K562 (cell line): ENCODE measurements at regions not wholly inside any gene's neighbourhood (a gene's known extent, or its start where the extent isn't known, plus 50 kb on each side); places are given as distances from the start of the nearest gene placed in this dataset.

Experiments used
- ATAC-seq: fragments of 200-7000 bp; cut with Tn5 transposase; 3 replicates; pipeline ENCODE4 v1.9.1; 2020; ENCODE audit warnings: moderate library complexity
- BruUV-seq: library from RNA; stranded (reverse); fragments of 400-500 nt; replicated peaks from 2 replicates; lab custom pipeline; 2021; lab: Mats Ljungman, UMichigan
- CTCF ChIA-PET: fragments of 300-600 bp; formaldehyde crosslinking; extraction: SDS; loops from one replicate; lab custom pipeline; 2021; ENCODE audit warnings: low intra/inter-chr PET ratio; lab: Yijun Ruan, JAX
- POLR2A ChIA-PET: fragments of 300-600, 350-650 bp; sonication (Branson Sonifier 250); formaldehyde crosslinking; extraction: SDS; loops from one replicate; lab custom pipeline; 2021; ENCODE audit warnings: antibody characterized with exemption, inconsistent platforms; lab: Yijun Ruan, JAX
- DNase-seq, 4 experiments: peaks; one replicate each; pipeline versions ENCODE4 v3.0.0 to v3.0.0-alpha.2; 2011 to 2018; ENCODE audit warnings: low spot score in 3 of 4, mixed read lengths in 3 of 4; ENCODE audit errors: extremely low read depth in 1 of 4
- FAIRE-seq: peaks from 2 replicates; lab custom pipeline; 2011; peaks lifted over from hg19 to GRCh38; lab: Jason Lieb, UNC
- H2AFZ ChIP-seq: 2 replicates; pipeline ENCODE4 v1.6.0; 2011; ENCODE audit warnings: low read depth, low read length, control low read depth, inconsistent platforms
- H3K27ac ChIP-seq: fragments of 200-600 bp; 3 replicates; pipeline ENCODE4 v1.8.0; 2011; ENCODE audit warnings: low read depth, mild to moderate bottlenecking, control low read depth, inconsistent platforms, low read length, moderate library complexity, mixed read lengths; ENCODE audit errors: extremely low read depth
- H3K27me3 ChIP-seq, 2 experiments: fragments of 300-600 bp in 1 of 2; 2 replicates in 1 of 2; 3 replicates in 1 of 2; pipeline versions ENCODE4 v1.6.0 to v1.8.0; 2011; ENCODE audit warnings: inconsistent platforms in 2 of 2, low read length in 2 of 2, mild to moderate bottlenecking in 1 of 2, mixed read lengths in 1 of 2, moderate library complexity in 1 of 2; ENCODE audit not compliant: control insufficient read depth in 2 of 2, insufficient read depth in 2 of 2
- H3K36me3 ChIP-seq: fragments of 300-600 bp; 3 replicates; pipeline ENCODE4 v1.8.0; 2011; ENCODE audit warnings: mild to moderate bottlenecking, low read length, inconsistent platforms; ENCODE audit not compliant: control insufficient read depth, insufficient read depth
- H3K4me1 ChIP-seq, 2 experiments: fragments of 200-600 bp in 1 of 2; replicated peaks in 1 of 2; 2 replicates in 1 of 2; 3 replicates in 1 of 2; pipeline versions ENCODE4 v1.5.1 to v1.8.0; 2011; ENCODE audit warnings: inconsistent platforms in 2 of 2, low read length in 2 of 2, mild to moderate bottlenecking in 1 of 2, mixed read lengths in 1 of 2, moderate library complexity in 1 of 2; ENCODE audit not compliant: control insufficient read depth in 2 of 2, insufficient read depth in 2 of 2
- H3K4me2 ChIP-seq: 2 replicates; pipeline ENCODE4 v1.6.1; 2011; ENCODE audit warnings: low read length, control low read depth, inconsistent platforms, mixed read lengths; ENCODE audit not compliant: insufficient read depth
- H3K4me3 ChIP-seq: fragments of 200-600 bp; sonication (generic), shearing (Covaris generic); 2 replicates; pipeline ENCODE4 v1.5.1; 2016; ENCODE audit warnings: control low read depth, inconsistent platforms
- H3K79me2 ChIP-seq: fragments of 200-600 bp; 3 replicates; pipeline ENCODE4 v1.8.0; 2011; ENCODE audit warnings: low read length, inconsistent platforms; ENCODE audit not compliant: control insufficient read depth, insufficient read depth
- H3K9ac ChIP-seq, 2 experiments: 2 replicates each; pipeline versions ENCODE4 v1.6.0 to v1.6.1; 2011; ENCODE audit warnings: low read depth in 2 of 2, low read length in 2 of 2, control low read depth in 1 of 2, inconsistent platforms in 1 of 2, mild to moderate bottlenecking in 1 of 2, mixed read lengths in 1 of 2; ENCODE audit not compliant: insufficient read depth in 1 of 2
- H3K9me1 ChIP-seq: one replicate; pipeline ENCODE4 v1.6.0; 2011; ENCODE audit warnings: inconsistent platforms, mild to moderate bottlenecking, low read length, moderate library complexity; ENCODE audit not compliant: control insufficient read depth, insufficient read depth
- H3K9me3 ChIP-seq: replicated peaks from 2 replicates; pipeline ENCODE4 v1.5.1; 2011; ENCODE audit warnings: low read depth, low read length, inconsistent platforms; ENCODE audit not compliant: control insufficient read depth, insufficient read depth
- H4K20me1 ChIP-seq: replicated peaks from 2 replicates; pipeline ENCODE4 v1.6.1; 2011; ENCODE audit warnings: low read length, inconsistent platforms, mixed read lengths; ENCODE audit not compliant: control insufficient read depth, insufficient read depth
- BMI1 ChIP-seq: fragments of 150-350 bp; IDR thresholded peaks from 2 replicates; pipeline ENCODE4 v1.6.1; 2014; ENCODE audit warnings: low read length
- CCAR2 ChIP-seq: fragments of 200-400 bp; formaldehyde crosslinking; IDR thresholded peaks from 2 replicates; pipeline ENCODE4 v1.6.1; 2017; ENCODE audit warnings: mild to moderate bottlenecking, low read depth, low read length
- CREB1 ChIP-seq, 2 experiments: sonication (generic) in 1 of 2; formaldehyde crosslinking in 1 of 2; IDR thresholded peaks; 2 replicates each; pipeline versions ENCODE4 v1.6.1 to v1.8.0; 2012 to 2022; ENCODE audit warnings: inconsistent platforms in 1 of 2, mild to moderate bottlenecking in 1 of 2, missing genetic modification reagents in 1 of 2, moderate library complexity in 1 of 2
- E2F4 ChIP-seq: sonication (generic); formaldehyde crosslinking; IDR thresholded peaks from 2 replicates; pipeline ENCODE4 v1.8.0; 2022; ENCODE audit warnings: mild to moderate bottlenecking, low read depth, missing genetic modification reagents
- GABPB1 ChIP-seq: sonication (generic); formaldehyde crosslinking; IDR thresholded peaks from 2 replicates; pipeline ENCODE4 v1.8.0; 2022; ENCODE audit warnings: mild to moderate bottlenecking, missing genetic modification reagents
- HNRNPL ChIP-seq: fragments of 200-400 bp; formaldehyde crosslinking; IDR thresholded peaks from 2 replicates; pipeline ENCODE4 v1.6.1; 2017; ENCODE audit warnings: low read depth, mild to moderate bottlenecking, low read length
- KHSRP ChIP-seq: fragments of 450-650 bp; IDR thresholded peaks from 2 replicates; pipeline ENCODE4 v1.6.1; 2017
- POLR2G ChIP-seq: fragments of 200-400 bp; formaldehyde crosslinking; IDR thresholded peaks from 2 replicates; pipeline ENCODE4 v1.6.1; 2017; ENCODE audit warnings: low read depth, mild to moderate bottlenecking, antibody characterized with exemption, low read length, moderate library complexity
- RUNX1 ChIP-seq: sonication (generic); IDR thresholded peaks from 2 replicates; pipeline ENCODE4 v1.6.1; 2016; ENCODE audit warnings: antibody characterized with exemption, low read depth
- SMARCB1 ChIP-seq: IDR thresholded peaks from 2 replicates; pipeline ENCODE4 v1.6.1; 2011; ENCODE audit warnings: improper control_type of control experiment, low read depth; ENCODE audit not compliant: insufficient read length
- THRAP3 ChIP-seq: fragments of 450-650 bp; IDR thresholded peaks from 2 replicates; pipeline ENCODE4 v1.6.1; 2016; ENCODE audit warnings: mild to moderate bottlenecking, inconsistent platforms, borderline replicate concordance
- XRCC5 ChIP-seq: fragments of 200-400 bp; formaldehyde crosslinking; IDR thresholded peaks from 2 replicates; pipeline ENCODE4 v1.6.1; 2017; ENCODE audit warnings: low read depth, mild to moderate bottlenecking, low read length
- ZBTB12 ChIP-seq: fragments of 250-450 bp; sonication (Bioruptor Pico); IDR thresholded peaks from 2 replicates; pipeline ENCODE4 v1.4.0; 2020
- ZNF121 ChIP-seq: sonication (generic); formaldehyde crosslinking; conservative IDR thresholded peaks from 2 replicates; pipeline ENCODE4 v1.8.0; 2022; ENCODE audit warnings: missing genetic modification reagents
- WGBS: fragments of 100-300 bp; shearing (Covaris generic); methylation state at CpG from one replicate; pipeline ENCODE4 v1.1.6; 2016; ENCODE audit warnings: low coverage, mixed read lengths; ENCODE audit not compliant: insufficient coverage; ENCODE audit errors: missing lambda C conversion rate; 5-methylcytosine and 5-hydroxymethylcytosine counted together
- in situ Hi-C: fragments of 300-500 bp; cut with MboI; formaldehyde crosslinking; loops from 4 replicates; pipeline ENCODE4 v1.15.0; 2018; ENCODE audit warnings: inconsistent platforms, mixed read lengths
- intact Hi-C: fragments of 100-400 bp; cut with micrococcal nuclease; formaldehyde crosslinking; loops from 2 replicates; pipeline ENCODE4 v1.14.2; 2022

- intact Hi-C loops (no loop called here), in situ Hi-C loops (no loop called here)
- Histone ChIP-seq H3K9me1 (no peaks in the 10 kb centered on the region), H3K27ac (no peak overlapping the region), H3K4me2 (no peak overlapping the region), H3K79me2 (no peaks in the 10 kb centered on the region), H4K20me1 (no peaks in the 10 kb centered on the region), H3K4me1 (peaks cover 0 to 9% of the 10 kb centered on the region in 2 experiments; a peak in 1 of 5 replicates), H2AFZ (no peak overlapping the region), H3K36me3 (no peaks in the 10 kb centered on the region), H3K4me3 (no peak overlapping the region), H3K27me3 (peaks cover 2 to 9% of the 10 kb centered on the region in 2 experiments; a peak in 1 of 5 replicates), H3K9me3 (no peaks in the 10 kb centered on the region), H3K9ac (no peak overlapping the region)
- no peak for FAIRE-seq
- DNase-seq, result no peak
- ATAC-seq, result no peak
- ChIA-PET POLR2A (interaction anchor here (0.5 kb wide), 1 partner anchor 17 kb away, joined by 3 read pairs; no protein-coding TSS in a partner anchor), CTCF (no interaction called here)
- no TSS peak for BruUV-seq
- 0% methylated on average over 6 of the region's 6 CpGs for WGBS
- TF ChIP-seq CREB1 (IDR thresholded peaks at IDR 0.05) (no peak), CREB1 (CRISPR knock-in tag; IDR thresholded peaks at IDR 0.05) (no peak), RUNX1 (no peak), SMARCB1 (no peak), THRAP3 (no peak), E2F4 (CRISPR knock-in tag) (no peak), ZNF121 (CRISPR knock-in tag) (no peak), ZBTB12 (CRISPR knock-in tag) (no peak), GABPB1 (CRISPR knock-in tag) (no peak), HNRNPL (no peak), CCAR2 (no peak), POLR2G (no peak), KHSRP (no peak), XRCC5 (no peak), BMI1 (no peak)
Measured at GRCh38 chr18:26652501-26652900, 104.1 kb upstream of the KCTD1 start.
